ENCODE measurements at regions not wholly inside any gene's neighbourhood (a gene's known extent, or its start where the extent isn't known, plus 50 kb on each side); places are given as distances from the start of the nearest gene placed in this dataset.

GRCh38 chr12:71242511-71242910 is 84.7 kb upstream of the TSPAN8 start:
- TF ChIP-seq CTCF (IDR thresholded peaks at IDR 0.05), result no peak

GRCh38 chr12:71240946-71241345 is 83.1 kb upstream of the TSPAN8 start:
- no peak for TF ChIP-seq CTCF (IDR thresholded peaks at IDR 0.05)

GRCh38 chr12:71239731-71240130 is 81.9 kb upstream of the TSPAN8 start:
- no peak for TF ChIP-seq CTCF (IDR thresholded peaks at IDR 0.05)

GRCh38 chr12:71237128-71237527 is 79.3 kb upstream of the TSPAN8 start:
- TF ChIP-seq CTCF (IDR thresholded peaks at IDR 0.05), result no peak

DNA sequence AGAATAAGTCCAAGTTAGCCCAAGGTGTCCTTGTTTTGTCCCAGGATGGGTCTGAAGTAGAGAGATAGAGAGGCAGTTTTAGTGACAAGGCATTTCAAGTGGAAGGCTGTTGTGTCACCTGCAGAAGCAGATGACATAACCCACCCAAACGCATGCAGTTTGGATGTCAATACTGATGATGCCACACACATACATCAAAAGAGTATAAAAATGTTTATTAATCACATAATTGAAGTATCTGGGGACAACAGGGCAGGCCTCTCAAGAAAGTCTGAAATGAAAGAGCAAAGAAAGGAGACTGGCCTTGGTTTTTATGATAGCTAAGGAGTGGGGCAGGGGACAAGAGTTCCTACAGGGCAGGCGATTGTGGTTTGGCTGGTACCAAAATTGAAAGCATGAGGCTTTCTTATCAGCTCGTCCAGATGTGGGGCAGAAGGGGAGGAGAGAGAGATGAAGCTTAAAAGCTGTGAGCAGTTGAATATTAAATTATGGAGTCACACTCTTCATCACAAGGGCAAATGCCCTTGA is 78.4 kb upstream of the TSPAN8 start:
- no peak for TF ChIP-seq CTCF (IDR thresholded peaks at IDR 0.05)

GRCh38 chr12:71233083-71233482 is 75.3 kb upstream of the TSPAN8 start:
- TF ChIP-seq CTCF (IDR thresholded peaks at IDR 0.05), result no peak

GRCh38 chr12:71230542-71230941 is 72.7 kb upstream of the TSPAN8 start:
- no peak for TF ChIP-seq CTCF (IDR thresholded peaks at IDR 0.05)

DNA sequence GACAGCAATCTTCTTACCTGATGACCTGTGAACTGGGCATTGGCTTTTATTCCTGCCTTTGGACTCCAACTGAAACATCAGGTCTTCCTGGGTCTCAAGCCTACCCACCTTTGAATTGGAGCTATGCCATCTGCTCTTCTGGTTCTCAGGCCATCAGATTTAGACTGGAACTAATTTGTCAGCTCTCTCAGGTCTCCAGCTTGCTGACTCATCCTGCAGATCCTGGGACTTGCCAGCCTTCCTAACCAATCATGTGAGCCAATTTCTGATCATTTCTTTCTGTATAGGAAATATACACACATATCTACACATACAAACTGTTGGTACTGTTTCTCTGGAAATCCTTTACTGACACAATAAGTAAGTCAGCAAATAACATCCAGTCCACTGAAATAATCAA is 65.3 kb upstream of the TSPAN8 start:
- no peak for TF ChIP-seq CTCF (IDR thresholded peaks at IDR 0.05)
